Hematopoietic multipotent progenitor cell treated with erythropoietin and hydrocortisone succinate and interleukin-3 and kit ligand, for 15 days (in vitro differentiated cells): ENCODE measurements at regions not wholly inside any gene's neighbourhood (a gene's known extent, or its start where the extent isn't known, plus 50 kb on each side); places are given as distances from the start of the nearest gene placed in this dataset.

Experiments used
- DNase-seq: peaks from one replicate; pipeline ENCODE4 v3.0.0-alpha.2; 2015; ENCODE audit warnings: low spot score

GRCh38 chr5:109945097-109945678 is 255.5 kb downstream of the MAN2A1 start:
- DNase-seq = no peak

GRCh38 chr5:109945723-109946480 is 256.2 kb downstream of the MAN2A1 start:
- DNase-seq = no peak

- no peak for DNase-seq
Measured at GRCh38 chr5:109946610-109947009, 256.9 kb downstream of the MAN2A1 start.

- no peak for DNase-seq
Measured at GRCh38 chr5:109947667-109948066, 257.9 kb downstream of the MAN2A1 start.

GRCh38 chr5:109950634-109951033 is 260.9 kb downstream of the MAN2A1 start:
- no peak for DNase-seq

- DNase-seq = no peak
Measured at GRCh38 chr5:109951348-109951747, 261.6 kb downstream of the MAN2A1 start.

- no peak for DNase-seq
Measured at GRCh38 chr5:109951758-109952157, 262.0 kb downstream of the MAN2A1 start.

- no peak for DNase-seq
Measured at GRCh38 chr5:109953761-109954160, 264.0 kb downstream of the MAN2A1 start.

GRCh38 chr5:109956884-109957283 is 267.2 kb downstream of the MAN2A1 start:
- no peak for DNase-seq

- no peak for DNase-seq
Measured at GRCh38 chr5:109958082-109958481, 268.4 kb downstream of the MAN2A1 start.

GRCh38 chr5:109959652-109960051 is 269.9 kb downstream of the MAN2A1 start:
- DNase-seq = no peak

GRCh38 chr5:109961751-109962150 is 272.0 kb downstream of the MAN2A1 start:
- DNase-seq = no peak

GRCh38 chr5:109962882-109963603 is 273.3 kb downstream of the MAN2A1 start:
- DNase-seq = no peak

GRCh38 chr5:109964136-109964535 is 274.4 kb downstream of the MAN2A1 start:
- no peak for DNase-seq

- no peak for DNase-seq
Measured at GRCh38 chr5:109965634-109966033, 275.9 kb downstream of the MAN2A1 start.

- DNase-seq = no peak
Measured at GRCh38 chr5:109971968-109972367, 282.2 kb downstream of the MAN2A1 start.

GRCh38 chr5:109981979-109982378 is 292.3 kb downstream of the MAN2A1 start:
- DNase-seq = no peak

GRCh38 chr5:109982966-109983534 is 293.3 kb downstream of the MAN2A1 start:
- no peak for DNase-seq

- DNase-seq = no peak
Measured at GRCh38 chr5:109986726-109987125, 297.0 kb downstream of the MAN2A1 start.

- DNase-seq = no peak
Measured at GRCh38 chr5:109987355-109987754, 297.6 kb downstream of the MAN2A1 start.

GRCh38 chr5:109987970-109988369 is 298.2 kb downstream of the MAN2A1 start:
- DNase-seq = no peak

- DNase-seq = no peak
Measured at GRCh38 chr5:109989161-109989560, 299.4 kb downstream of the MAN2A1 start.
